ENCODE measurements at regions not wholly inside any gene's neighbourhood (a gene's known extent, or its start where the extent isn't known, plus 50 kb on each side); places are given as distances from the start of the nearest gene placed in this dataset.

DNA sequence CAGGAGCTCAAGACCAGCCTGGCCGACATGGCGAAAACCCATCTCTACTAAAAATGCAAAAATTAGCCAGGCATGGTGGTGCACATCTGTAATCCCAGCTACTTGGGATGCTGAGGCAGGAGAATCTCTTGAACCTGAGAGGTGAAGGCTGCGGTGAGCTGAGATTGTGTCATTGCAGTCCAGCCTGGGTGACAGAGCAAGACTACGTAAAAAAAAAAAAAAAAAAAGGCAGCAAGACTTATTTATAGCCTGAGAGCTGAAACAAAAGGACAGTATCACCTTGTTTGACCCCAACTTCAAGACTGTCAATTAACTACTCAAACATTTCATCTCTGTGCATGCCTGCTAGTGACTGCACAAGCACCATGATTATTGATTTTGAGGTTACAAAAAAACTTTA, 478.9 kb upstream of the GBE1 start:
- Mint-ChIP-seq H3K27ac (no peak overlapping the region), H3K27me3 (no peaks in the 10 kb centered on the region), H3K4me3 (no peak overlapping the region), H3K4me1 (no peaks in the 10 kb centered on the region), H3K36me3 (ENCODE audit: low read depth) (no peaks in the 10 kb centered on the region)
- ATAC-seq (no peak), DNase-seq (no peak)
- H3K9me3 ChIP-seq (ENCODE audit: control insufficient read depth, low read length, poor library complexity, severe bottlenecking): no peaks in the 10 kb centered on the region

DNA sequence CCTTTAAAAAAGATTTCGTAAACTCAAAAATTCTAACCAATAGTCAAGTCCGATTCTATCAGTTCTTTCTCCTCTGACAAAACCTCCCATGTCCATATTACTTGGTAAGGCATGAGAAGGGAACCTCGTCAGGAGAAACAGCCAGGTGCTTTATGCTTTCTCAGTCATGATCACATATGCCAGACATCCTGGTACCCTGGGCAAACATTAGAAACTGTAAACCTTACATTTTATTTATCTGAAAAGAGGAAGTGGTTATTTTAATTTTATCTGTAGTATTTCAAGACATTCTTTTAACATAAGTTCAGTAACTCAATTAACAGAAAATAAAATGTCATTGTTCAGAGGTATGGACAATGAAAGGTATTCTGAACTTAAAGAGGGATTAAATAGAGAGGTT, 474.8 kb upstream of the GBE1 start:
- H3K9me3 ChIP-seq (ENCODE audit: control insufficient read depth, low read length, poor library complexity, severe bottlenecking): no peaks in the 10 kb centered on the region
- ATAC-seq (no peak), DNase-seq (no peak)
- H3K27ac Mint-ChIP-seq: no peak overlapping the region
- H3K27me3 Mint-ChIP-seq: no peaks in the 10 kb centered on the region
- no peaks in the 10 kb centered on the region for H3K4me1 Mint-ChIP-seq
- no peak overlapping the region for H3K4me3 Mint-ChIP-seq
- no peaks in the 10 kb centered on the region for H3K36me3 Mint-ChIP-seq (ENCODE audit: low read depth)

DNA sequence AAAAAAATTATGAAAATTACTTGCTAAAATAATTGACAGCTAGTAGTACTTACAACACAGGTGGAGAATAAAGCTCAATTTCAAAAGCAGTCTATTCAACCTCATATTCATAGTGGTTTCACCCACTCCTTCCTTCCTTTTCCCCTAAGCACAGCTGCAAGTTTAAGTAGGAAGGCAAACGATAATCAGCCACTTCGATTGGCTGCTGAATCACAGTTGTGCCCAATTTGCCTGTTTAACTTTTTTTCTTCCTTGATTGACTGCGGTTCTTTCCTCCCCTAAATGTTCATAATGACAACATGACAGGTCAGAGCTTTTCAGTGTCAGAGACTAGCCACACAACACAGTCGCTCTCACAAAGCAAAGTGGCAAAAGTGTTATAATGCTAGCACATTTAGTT, 468.0 kb upstream of the GBE1 start:
- Mint-ChIP-seq H3K4me3 (no peak overlapping the region), H3K36me3 (ENCODE audit: low read depth) (no peaks in the 10 kb centered on the region), H3K4me1 (no peaks in the 10 kb centered on the region), H3K27ac (no peak overlapping the region), H3K27me3 (no peaks in the 10 kb centered on the region)
- no peak for ATAC-seq
- no peak for DNase-seq
- peaks cover 2% of the 10 kb centered on the region for H3K9me3 ChIP-seq (ENCODE audit: control insufficient read depth, low read length, poor library complexity, severe bottlenecking)

DNA sequence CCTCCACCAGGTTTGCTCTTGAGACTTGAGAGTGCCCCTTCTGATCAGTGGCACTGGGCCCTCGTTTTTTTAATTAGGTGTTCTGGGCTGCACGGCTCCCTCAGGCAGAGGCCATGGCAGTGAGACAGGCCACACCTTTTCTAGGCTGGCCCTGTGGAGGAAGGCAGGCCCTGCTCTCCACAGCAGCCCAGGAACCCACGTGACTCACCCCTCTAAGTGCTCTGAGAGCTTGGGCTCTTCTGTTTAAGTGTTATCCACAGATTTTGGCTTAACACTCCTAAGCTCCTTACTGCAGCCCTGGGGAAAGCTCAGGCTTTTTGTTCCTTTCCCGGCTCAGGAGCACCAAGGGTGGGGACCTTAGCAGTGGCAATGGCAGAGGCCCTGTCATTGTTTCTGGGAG, 463.2 kb upstream of the GBE1 start:
- no peak for DNase-seq
- H3K9me3 ChIP-seq (ENCODE audit: control insufficient read depth, low read length, poor library complexity, severe bottlenecking): peaks cover under 1% of the 10 kb centered on the region
- Mint-ChIP-seq H3K27ac (no peak overlapping the region), H3K36me3 (ENCODE audit: low read depth) (no peaks in the 10 kb centered on the region), H3K4me1 (no peaks in the 10 kb centered on the region), H3K4me3 (no peak overlapping the region), H3K27me3 (no peaks in the 10 kb centered on the region)
- ATAC-seq: no peak

DNA sequence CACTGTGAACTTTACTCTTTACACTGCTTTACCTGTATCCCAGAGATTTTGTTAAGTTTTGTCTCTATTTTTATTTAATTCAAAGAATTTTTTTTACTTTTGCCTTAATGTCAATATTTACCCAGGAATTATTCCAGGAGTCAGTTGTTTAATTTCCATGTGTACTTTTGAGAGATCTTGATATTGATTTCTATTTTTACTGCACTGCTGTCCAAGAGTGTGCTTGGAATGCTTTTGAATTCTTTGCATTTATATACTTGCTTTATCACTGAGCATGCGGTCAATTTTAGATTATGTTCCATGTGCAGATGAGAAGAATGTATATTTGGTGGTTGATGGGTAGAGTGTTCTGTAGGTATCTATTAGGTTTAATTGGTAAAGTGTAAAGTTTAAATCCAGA, 461.0 kb upstream of the GBE1 start:
- H3K4me1 Mint-ChIP-seq: no peaks in the 10 kb centered on the region
- DNase-seq: no peak
- H3K27me3 Mint-ChIP-seq: no peaks in the 10 kb centered on the region

DNA sequence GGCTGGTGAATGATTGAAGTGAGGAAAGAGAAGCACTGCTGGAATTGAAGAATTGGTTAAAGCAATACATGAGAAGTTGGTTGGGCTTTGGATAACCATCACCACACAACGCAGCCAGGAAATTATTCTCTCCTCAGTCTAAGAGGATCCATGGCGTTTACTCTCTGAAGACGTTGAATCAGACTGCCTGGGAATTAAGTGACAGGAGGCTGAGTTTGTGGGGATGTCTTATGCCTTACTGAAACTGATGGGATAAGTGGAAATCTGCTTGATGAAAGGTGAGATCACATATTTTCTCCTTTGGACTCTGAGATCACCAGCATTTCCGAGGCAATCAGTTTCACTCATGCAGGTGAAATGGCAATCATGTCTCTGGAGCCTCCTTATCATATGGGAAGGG, 456.1 kb upstream of the GBE1 start:
- H3K4me3 Mint-ChIP-seq: no peak overlapping the region
- DNase-seq (no peak), ATAC-seq (no peak)
- H3K27me3 Mint-ChIP-seq: no peaks in the 10 kb centered on the region
- H3K27ac Mint-ChIP-seq: no peak overlapping the region
- no peaks in the 10 kb centered on the region for H3K36me3 Mint-ChIP-seq (ENCODE audit: low read depth)
- H3K4me1 Mint-ChIP-seq: no peaks in the 10 kb centered on the region
- H3K9me3 ChIP-seq (ENCODE audit: control insufficient read depth, low read length, poor library complexity, severe bottlenecking): no peaks in the 10 kb centered on the region

More for the DNA sequence above, 461.0 kb upstream of the GBE1 start:
- no peak for ATAC-seq
- no peaks in the 10 kb centered on the region for H3K9me3 ChIP-seq (ENCODE audit: control insufficient read depth, low read length, poor library complexity, severe bottlenecking)
- no peak overlapping the region for H3K4me3 Mint-ChIP-seq
- H3K27ac Mint-ChIP-seq: no peak overlapping the region
- no peaks in the 10 kb centered on the region for H3K36me3 Mint-ChIP-seq (ENCODE audit: low read depth)

DNA sequence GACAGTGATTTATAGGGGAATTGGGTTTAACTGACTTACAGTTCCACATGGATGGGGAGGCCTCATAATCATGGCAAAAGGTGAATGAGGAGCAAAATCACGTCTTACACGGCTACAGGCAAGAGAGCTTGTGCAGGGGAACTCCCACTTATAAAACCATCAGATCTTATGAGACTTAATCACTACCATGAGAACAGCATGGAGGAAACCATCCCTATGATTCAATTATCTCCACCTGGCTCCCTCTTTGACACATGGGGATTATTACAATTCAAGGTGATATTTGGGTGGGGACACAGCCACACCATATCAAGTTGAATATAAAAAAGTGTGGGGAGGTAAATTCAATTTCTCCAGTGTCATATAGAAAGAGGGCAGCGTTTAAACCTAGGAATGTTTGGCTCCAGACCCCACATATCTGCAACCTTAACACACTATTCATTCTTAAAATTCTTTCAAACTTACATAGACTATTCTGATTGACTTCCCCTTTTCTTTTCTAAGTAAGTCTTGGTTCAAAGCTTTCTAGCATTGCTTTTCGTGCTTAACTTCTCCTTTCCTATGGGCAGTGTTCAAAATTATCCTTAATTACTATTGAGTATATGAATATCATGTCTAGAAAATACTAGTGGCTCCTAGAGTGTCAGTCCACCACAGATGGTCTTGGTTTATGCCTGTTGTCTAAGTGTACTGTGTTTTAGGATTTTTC, 446.7 kb upstream of the GBE1 start:
- H3K4me1 Mint-ChIP-seq: no peaks in the 10 kb centered on the region
- ATAC-seq (no peak), DNase-seq (no peak)
- H3K9me3 ChIP-seq (ENCODE audit: control insufficient read depth, low read length, poor library complexity, severe bottlenecking): no peaks in the 10 kb centered on the region
- no peaks in the 10 kb centered on the region for H3K36me3 Mint-ChIP-seq (ENCODE audit: low read depth)
- H3K27me3 Mint-ChIP-seq: no peaks in the 10 kb centered on the region
- no peak overlapping the region for H3K4me3 Mint-ChIP-seq
- H3K27ac Mint-ChIP-seq: no peak overlapping the region

DNA sequence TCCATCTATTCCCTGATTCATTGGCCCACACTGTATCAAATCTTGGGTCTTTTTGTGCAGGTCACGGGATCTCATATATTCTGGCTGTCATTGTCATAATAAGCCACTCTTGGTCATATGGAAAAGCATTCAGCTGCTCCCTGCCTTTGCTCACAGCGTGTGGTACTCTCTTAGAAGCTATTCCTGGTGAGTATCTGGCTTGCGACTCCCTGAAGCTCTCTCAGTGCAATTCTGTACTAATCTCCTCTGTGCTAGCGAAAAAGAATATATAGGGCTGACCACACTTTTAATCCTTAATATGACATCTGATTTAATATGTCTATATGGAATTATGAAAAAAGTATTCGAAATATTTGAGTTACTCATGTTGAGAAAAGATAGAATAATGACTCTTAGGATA, 440.8 kb upstream of the GBE1 start:
- no peaks in the 10 kb centered on the region for H3K4me1 Mint-ChIP-seq
- no peak for DNase-seq

DNA sequence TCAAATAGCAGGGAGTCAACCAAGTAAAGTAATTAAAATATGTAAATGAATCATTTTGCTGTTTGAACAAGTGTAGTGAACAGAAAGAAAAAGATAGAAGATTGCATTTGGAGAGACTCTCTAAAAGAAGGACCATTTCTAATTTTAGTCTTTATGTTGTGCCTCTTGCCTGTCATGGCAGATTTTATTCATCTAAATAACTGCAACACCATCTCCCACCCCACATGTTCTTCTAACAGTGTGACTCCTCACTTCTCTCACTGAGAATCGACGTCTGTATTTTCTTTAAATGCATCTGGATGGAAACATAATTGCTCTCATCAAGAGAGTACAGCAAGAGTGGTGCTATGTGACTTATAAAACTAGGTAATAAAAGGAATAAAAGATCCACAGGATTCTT, 439.9 kb upstream of the GBE1 start:
- H3K9me3 ChIP-seq (ENCODE audit: control insufficient read depth, low read length, poor library complexity, severe bottlenecking): no peaks in the 10 kb centered on the region
- Mint-ChIP-seq H3K27me3 (no peaks in the 10 kb centered on the region), H3K36me3 (ENCODE audit: low read depth) (no peaks in the 10 kb centered on the region), H3K27ac (no peak overlapping the region), H3K4me1 (no peaks in the 10 kb centered on the region), H3K4me3 (no peak overlapping the region)
- ATAC-seq: no peak
- DNase-seq: no peak

More for the DNA sequence above, 440.8 kb upstream of the GBE1 start:
- no peaks in the 10 kb centered on the region for H3K27me3 Mint-ChIP-seq
- H3K4me3 Mint-ChIP-seq: no peak overlapping the region
- H3K36me3 Mint-ChIP-seq (ENCODE audit: low read depth): no peaks in the 10 kb centered on the region
- no peaks in the 10 kb centered on the region for H3K9me3 ChIP-seq (ENCODE audit: control insufficient read depth, low read length, poor library complexity, severe bottlenecking)
- H3K27ac Mint-ChIP-seq: no peak overlapping the region
- no peak for ATAC-seq

DNA sequence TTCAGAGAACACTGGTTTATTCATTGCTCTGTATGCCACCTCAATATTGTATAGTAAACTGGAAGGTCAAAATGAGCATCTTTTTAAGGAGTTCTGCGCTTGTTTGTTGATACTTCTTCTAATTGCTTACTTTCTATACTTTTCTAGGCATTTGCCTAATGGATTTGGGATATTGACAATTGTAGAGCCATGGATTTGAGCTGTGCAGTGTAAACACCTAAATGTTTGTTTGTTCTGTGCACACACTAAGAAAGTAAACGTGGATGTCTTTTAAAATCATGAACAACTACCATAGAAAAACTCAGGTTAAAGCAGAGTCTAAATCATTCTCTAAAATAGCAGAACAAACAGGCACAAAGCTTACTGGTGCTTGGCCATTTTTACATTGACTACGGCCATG, 436.6 kb upstream of the GBE1 start:
- no peak for ATAC-seq
- no peaks in the 10 kb centered on the region for H3K36me3 Mint-ChIP-seq (ENCODE audit: low read depth)
- H3K4me1 Mint-ChIP-seq: no peaks in the 10 kb centered on the region
- H3K4me3 Mint-ChIP-seq: no peak overlapping the region
- no peaks in the 10 kb centered on the region for H3K9me3 ChIP-seq (ENCODE audit: control insufficient read depth, low read length, poor library complexity, severe bottlenecking)
- DNase-seq: no peak
- no peak overlapping the region for H3K27ac Mint-ChIP-seq
- H3K27me3 Mint-ChIP-seq: no peaks in the 10 kb centered on the region

DNA sequence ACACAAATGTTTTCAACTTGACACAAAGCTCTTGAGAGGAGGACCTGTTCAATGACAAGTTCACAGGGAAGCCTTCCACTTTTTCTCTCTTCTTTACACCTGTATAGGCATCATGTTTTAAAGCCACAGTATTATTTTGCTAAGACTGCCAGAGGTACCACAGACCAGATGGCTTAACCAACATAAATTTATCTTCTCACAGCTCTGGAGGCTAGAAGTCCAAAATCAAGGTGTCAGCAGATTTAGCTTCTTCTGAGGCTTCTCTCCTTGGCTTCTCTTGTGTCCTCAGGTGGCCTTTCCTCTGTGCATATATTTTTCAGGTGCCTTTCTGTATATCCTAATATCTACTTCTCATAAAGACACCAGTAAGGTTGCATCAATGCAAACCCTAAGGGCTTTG, 435.2 kb upstream of the GBE1 start:
- no peaks in the 10 kb centered on the region for H3K27me3 Mint-ChIP-seq
- no peaks in the 10 kb centered on the region for H3K9me3 ChIP-seq (ENCODE audit: control insufficient read depth, low read length, poor library complexity, severe bottlenecking)
- no peaks in the 10 kb centered on the region for H3K36me3 Mint-ChIP-seq (ENCODE audit: low read depth)
- no peak overlapping the region for H3K27ac Mint-ChIP-seq
- H3K4me3 Mint-ChIP-seq: no peak overlapping the region
- no peaks in the 10 kb centered on the region for H3K4me1 Mint-ChIP-seq
- no peak for ATAC-seq
- DNase-seq: no peak

DNA sequence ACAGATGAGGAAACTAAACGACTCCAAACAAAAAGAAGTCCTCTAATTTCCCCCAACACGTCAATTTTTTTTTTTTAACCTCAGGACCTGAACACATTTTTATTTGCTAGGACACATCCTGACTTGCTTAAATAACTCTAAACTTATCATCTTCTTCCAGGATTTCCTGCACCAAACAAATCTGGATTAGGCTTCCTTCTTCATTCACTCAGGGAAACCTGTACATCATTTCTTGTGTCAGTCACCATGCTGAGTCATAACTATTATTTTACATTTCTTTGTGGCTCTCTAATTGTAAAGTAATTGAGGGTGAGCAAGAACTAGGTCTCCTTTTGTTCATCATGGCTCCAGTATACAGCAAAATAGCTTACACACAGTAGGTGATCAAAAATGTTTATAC, 433.4 kb upstream of the GBE1 start:
- no peak for DNase-seq
- Mint-ChIP-seq H3K27ac (no peak overlapping the region), H3K4me3 (no peak overlapping the region), H3K36me3 (ENCODE audit: low read depth) (no peaks in the 10 kb centered on the region), H3K27me3 (no peaks in the 10 kb centered on the region), H3K4me1 (no peaks in the 10 kb centered on the region)
- no peaks in the 10 kb centered on the region for H3K9me3 ChIP-seq (ENCODE audit: control insufficient read depth, low read length, poor library complexity, severe bottlenecking)
- ATAC-seq: no peak

DNA sequence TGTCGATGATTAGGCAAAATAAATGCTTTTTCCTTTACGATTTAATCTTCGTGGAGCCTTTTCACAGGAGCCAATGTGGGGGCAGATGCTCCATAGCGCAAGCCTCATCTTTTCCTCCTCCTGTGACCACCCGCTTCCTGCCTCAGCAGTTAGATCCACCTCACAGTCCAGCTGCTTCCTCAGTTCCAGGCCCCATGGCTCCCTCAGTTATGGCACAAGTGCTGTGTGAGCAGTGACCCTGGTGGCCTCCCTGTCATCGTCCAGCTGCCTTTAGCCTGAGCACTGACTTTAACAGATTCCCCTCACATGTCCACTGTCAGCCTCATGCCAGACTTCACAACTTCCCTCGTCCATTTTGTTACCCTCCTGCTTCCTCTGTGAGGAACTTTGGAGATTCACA, 424.6 kb upstream of the GBE1 start:
- no peak overlapping the region for H3K27ac Mint-ChIP-seq
- DNase-seq: no peak
- no peak overlapping the region for H3K4me3 Mint-ChIP-seq
- no peaks in the 10 kb centered on the region for H3K27me3 Mint-ChIP-seq
- H3K4me1 Mint-ChIP-seq: no peaks in the 10 kb centered on the region
- no peaks in the 10 kb centered on the region for H3K9me3 ChIP-seq (ENCODE audit: control insufficient read depth, low read length, poor library complexity, severe bottlenecking)
- no peak for ATAC-seq
- no peaks in the 10 kb centered on the region for H3K36me3 Mint-ChIP-seq (ENCODE audit: low read depth)

DNA sequence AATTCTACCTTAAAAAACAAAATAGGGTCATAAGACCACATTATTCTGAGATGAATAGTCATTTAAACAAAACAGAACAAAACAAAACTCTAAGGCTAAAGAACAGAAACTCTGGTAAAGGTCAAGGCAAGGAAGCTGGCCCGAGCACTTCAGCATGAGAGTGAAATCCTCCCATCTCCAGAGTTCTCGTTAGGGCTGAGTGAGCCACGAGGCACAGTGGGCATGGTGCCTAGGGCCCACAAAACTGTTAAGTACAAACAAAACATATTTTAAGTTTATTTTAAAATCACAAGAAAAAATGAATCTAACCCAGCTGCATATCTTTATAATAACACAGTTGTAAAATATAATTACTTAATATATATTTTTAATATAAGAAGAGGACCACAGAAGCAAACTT, 417.8 kb upstream of the GBE1 start:
- Mint-ChIP-seq H3K4me1 (no peaks in the 10 kb centered on the region), H3K4me3 (no peak overlapping the region), H3K36me3 (ENCODE audit: low read depth) (no peaks in the 10 kb centered on the region), H3K27me3 (no peaks in the 10 kb centered on the region), H3K27ac (no peak overlapping the region)
- ATAC-seq: no peak
- H3K9me3 ChIP-seq (ENCODE audit: control insufficient read depth, low read length, poor library complexity, severe bottlenecking): no peaks in the 10 kb centered on the region
- no peak for DNase-seq

Data from T-helper 17 cell (primary cell).